Ovary (tissue), 3 donors: ENCODE measurements at regions not wholly inside any gene's neighbourhood (a gene's known extent, or its start where the extent isn't known, plus 50 kb on each side); places are given as distances from the start of the nearest gene placed in this dataset.

Experiments used
- EP300 ChIP-seq: sonication (generic); formaldehyde crosslinking; IDR thresholded peaks from one replicate; pipeline ENCODE4 v1.6.1; 2017; ENCODE audit warnings: antibody characterized with exemption
- POLR2A ChIP-seq: fragments of 450-650 bp; IDR thresholded peaks from one replicate; pipeline ENCODE4 v1.6.1; 2017; ENCODE audit warnings: antibody characterized with exemption, mild to moderate bottlenecking, moderate library complexity
- TF ChIP-seq, protein P1 (sequence below), 3 donors: fragments of 450-650 bp in 2 of 3; fragments of 200-600 bp in 1 of 3; IDR thresholded peaks; one replicate each; pipeline versions ENCODE4 v1.5.1 to v1.8.0; 2016 to 2022; ENCODE audit warnings: antibody characterized with exemption in 3 of 3, mild to moderate bottlenecking in 1 of 3
- donor health status: DM: no; HTN: no; CAD: no.

DNA sequence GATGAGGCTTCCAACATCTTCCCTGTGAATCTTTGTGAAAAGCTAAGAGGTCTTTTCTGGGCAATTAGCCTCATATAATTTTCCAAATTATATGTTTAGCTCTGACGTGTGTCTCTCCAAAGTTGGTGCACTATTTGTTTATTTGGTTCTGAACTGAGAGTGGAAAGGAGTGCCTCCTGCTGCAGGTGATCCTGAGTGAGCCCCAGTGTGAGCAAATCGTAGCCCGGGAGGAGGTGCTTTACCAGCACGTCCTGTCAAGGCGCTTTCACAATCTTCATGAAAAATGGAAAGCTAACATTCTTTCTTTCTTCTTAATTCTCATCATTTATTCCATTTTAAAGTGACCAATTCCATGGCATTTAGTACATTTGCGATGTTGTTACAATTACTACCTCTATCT is 231.9 kb downstream of the BMP2 start:
- no peak for TF ChIP-seq POLR2A
- TF ChIP-seq EP300: no peak
- TF ChIP-seq, protein P1, sequence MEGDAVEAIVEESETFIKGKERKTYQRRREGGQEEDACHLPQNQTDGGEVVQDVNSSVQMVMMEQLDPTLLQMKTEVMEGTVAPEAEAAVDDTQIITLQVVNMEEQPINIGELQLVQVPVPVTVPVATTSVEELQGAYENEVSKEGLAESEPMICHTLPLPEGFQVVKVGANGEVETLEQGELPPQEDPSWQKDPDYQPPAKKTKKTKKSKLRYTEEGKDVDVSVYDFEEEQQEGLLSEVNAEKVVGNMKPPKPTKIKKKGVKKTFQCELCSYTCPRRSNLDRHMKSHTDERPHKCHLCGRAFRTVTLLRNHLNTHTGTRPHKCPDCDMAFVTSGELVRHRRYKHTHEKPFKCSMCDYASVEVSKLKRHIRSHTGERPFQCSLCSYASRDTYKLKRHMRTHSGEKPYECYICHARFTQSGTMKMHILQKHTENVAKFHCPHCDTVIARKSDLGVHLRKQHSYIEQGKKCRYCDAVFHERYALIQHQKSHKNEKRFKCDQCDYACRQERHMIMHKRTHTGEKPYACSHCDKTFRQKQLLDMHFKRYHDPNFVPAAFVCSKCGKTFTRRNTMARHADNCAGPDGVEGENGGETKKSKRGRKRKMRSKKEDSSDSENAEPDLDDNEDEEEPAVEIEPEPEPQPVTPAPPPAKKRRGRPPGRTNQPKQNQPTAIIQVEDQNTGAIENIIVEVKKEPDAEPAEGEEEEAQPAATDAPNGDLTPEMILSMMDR (IDR thresholded peaks at IDR 0.05): no peak
